C4-2B (cell line): ENCODE measurements at regions not wholly inside any gene's neighbourhood (a gene's known extent, or its start where the extent isn't known, plus 50 kb on each side); places are given as distances from the start of the nearest gene placed in this dataset.

Experiments
- ZFX ChIP-seq: fragments of 450-650 bp; IDR thresholded peaks from 2 replicates; pipeline ENCODE4 v1.6.1; 2017
- TF ChIP-seq, protein P1 (sequence below): fragments of 450-650 bp; conservative IDR thresholded peaks from 2 replicates; pipeline ENCODE4 v1.5.1; 2017; ENCODE audit warnings: mild to moderate bottlenecking

- TF ChIP-seq, protein P1, sequence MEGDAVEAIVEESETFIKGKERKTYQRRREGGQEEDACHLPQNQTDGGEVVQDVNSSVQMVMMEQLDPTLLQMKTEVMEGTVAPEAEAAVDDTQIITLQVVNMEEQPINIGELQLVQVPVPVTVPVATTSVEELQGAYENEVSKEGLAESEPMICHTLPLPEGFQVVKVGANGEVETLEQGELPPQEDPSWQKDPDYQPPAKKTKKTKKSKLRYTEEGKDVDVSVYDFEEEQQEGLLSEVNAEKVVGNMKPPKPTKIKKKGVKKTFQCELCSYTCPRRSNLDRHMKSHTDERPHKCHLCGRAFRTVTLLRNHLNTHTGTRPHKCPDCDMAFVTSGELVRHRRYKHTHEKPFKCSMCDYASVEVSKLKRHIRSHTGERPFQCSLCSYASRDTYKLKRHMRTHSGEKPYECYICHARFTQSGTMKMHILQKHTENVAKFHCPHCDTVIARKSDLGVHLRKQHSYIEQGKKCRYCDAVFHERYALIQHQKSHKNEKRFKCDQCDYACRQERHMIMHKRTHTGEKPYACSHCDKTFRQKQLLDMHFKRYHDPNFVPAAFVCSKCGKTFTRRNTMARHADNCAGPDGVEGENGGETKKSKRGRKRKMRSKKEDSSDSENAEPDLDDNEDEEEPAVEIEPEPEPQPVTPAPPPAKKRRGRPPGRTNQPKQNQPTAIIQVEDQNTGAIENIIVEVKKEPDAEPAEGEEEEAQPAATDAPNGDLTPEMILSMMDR, result no peak
- TF ChIP-seq ZFX, result no peak
These were observed 155.6 kb upstream of the VLDLR start for GRCh38 chr9:2465921-2466460.
